K562 (cell line): ENCODE measurements at regions not wholly inside any gene's neighbourhood (a gene's known extent, or its start where the extent isn't known, plus 50 kb on each side); places are given as distances from the start of the nearest gene placed in this dataset.

Experiments used
- BRD4 ChIP-seq: fragments of 200-600 bp; sonication (generic); IDR thresholded peaks from 2 replicates; pipeline ENCODE4 v1.6.1; 2017; ENCODE audit warnings: inconsistent platforms
- CUX1 ChIP-seq: fragments of 200-800 bp; sonication (Bioruptor generic); IDR thresholded peaks from 2 replicates; pipeline ENCODE4 v1.6.1; 2016; ENCODE audit warnings: missing genetic modification characterization, missing compliant biosample characterization
- ETS2 ChIP-seq: IDR thresholded peaks from 2 replicates; pipeline ENCODE4 v1.6.1; 2016; ENCODE audit warnings: borderline replicate concordance, missing genetic modification characterization, mild to moderate bottlenecking, moderate library complexity, missing compliant biosample characterization; ENCODE audit not compliant: poor library complexity, severe bottlenecking
- HDAC2 ChIP-seq: fragments of 450-650 bp; IDR thresholded peaks from 2 replicates; pipeline ENCODE4 v1.6.1; 2016; ENCODE audit warnings: mild to moderate bottlenecking
- KDM1A ChIP-seq, 2 experiments: fragments of 450-650 bp; IDR thresholded peaks; 2 replicates each; pipeline ENCODE4 v1.6.1; 2016; ENCODE audit warnings: mild to moderate bottlenecking in 2 of 2
- LEF1 ChIP-seq: fragments of 450-650 bp; IDR thresholded peaks from 2 replicates; pipeline ENCODE4 v1.6.1; 2016; ENCODE audit warnings: mild to moderate bottlenecking
- MTA2 ChIP-seq: fragments of 450-650 bp; IDR thresholded peaks from 2 replicates; pipeline ENCODE4 v1.6.1; 2016; ENCODE audit warnings: low read depth
- MYNN ChIP-seq, 2 experiments: sonication (generic); formaldehyde crosslinking in 1 of 2; IDR thresholded peaks; 2 replicates each; pipeline versions ENCODE4 v1.5.0 to v1.6.1; 2016 to 2020; ENCODE audit warnings: antibody characterized with exemption in 1 of 2, missing genetic modification reagents in 1 of 2
- PKNOX1 ChIP-seq: fragments of 450-650 bp; IDR thresholded peaks from 2 replicates; pipeline ENCODE4 v1.6.1; 2016
- POU5F1 ChIP-seq: fragments of 150-350 bp; IDR thresholded peaks from 2 replicates; pipeline ENCODE4 v1.6.1; 2014; ENCODE audit warnings: borderline replicate concordance, low read length, low read depth, mild to moderate bottlenecking; ENCODE audit not compliant: partially characterized antibody
- SOX6 ChIP-seq: fragments of 450-650 bp; IDR thresholded peaks from 2 replicates; pipeline ENCODE4 v1.6.1; 2014; ENCODE audit warnings: mild to moderate bottlenecking
- STAT5A ChIP-seq: IDR thresholded peaks from 2 replicates; pipeline ENCODE4 v1.6.1; 2012; ENCODE audit warnings: low read length, inconsistent platforms, borderline replicate concordance
- TRIM24 ChIP-seq, 2 experiments: fragments of 450-650 bp; IDR thresholded peaks; 2 replicates each; pipeline ENCODE4 v1.6.1; 2016
- TRIM28 ChIP-seq: fragments of 450-650 bp; IDR thresholded peaks from 2 replicates; pipeline ENCODE4 v1.6.1; 2017
- USF2 ChIP-seq: sonication (generic); formaldehyde crosslinking; IDR thresholded peaks from 2 replicates; pipeline ENCODE4 v1.5.0; 2020; ENCODE audit warnings: missing genetic modification reagents
- ZNF121 ChIP-seq: sonication (generic); formaldehyde crosslinking; conservative IDR thresholded peaks from 2 replicates; pipeline ENCODE4 v1.8.0; 2022; ENCODE audit warnings: missing genetic modification reagents
- ZNF668 ChIP-seq: fragments of 250-450 bp; sonication (Bioruptor Pico); IDR thresholded peaks from 2 replicates; pipeline ENCODE4 v1.8.0; 2022; ENCODE audit warnings: mild to moderate bottlenecking, inconsistent platforms
- ZNF766 ChIP-seq: fragments of 200-800 bp; sonication (Bioruptor generic); conservative IDR thresholded peaks from 2 replicates; pipeline ENCODE4 v1.6.1; 2016; ENCODE audit warnings: missing genetic modification characterization, missing compliant biosample characterization
- TF ChIP-seq, protein P1 (sequence below), 2 experiments: IDR thresholded peaks in 1 of 2; conservative IDR thresholded peaks in 1 of 2; 2 replicates each; pipeline ENCODE4 v1.6.1; 2016; ENCODE audit warnings: low read depth in 2 of 2, mild to moderate bottlenecking in 1 of 2, missing compliant biosample characterization in 1 of 2, missing genetic modification characterization in 1 of 2, moderate library complexity in 1 of 2

DNA sequence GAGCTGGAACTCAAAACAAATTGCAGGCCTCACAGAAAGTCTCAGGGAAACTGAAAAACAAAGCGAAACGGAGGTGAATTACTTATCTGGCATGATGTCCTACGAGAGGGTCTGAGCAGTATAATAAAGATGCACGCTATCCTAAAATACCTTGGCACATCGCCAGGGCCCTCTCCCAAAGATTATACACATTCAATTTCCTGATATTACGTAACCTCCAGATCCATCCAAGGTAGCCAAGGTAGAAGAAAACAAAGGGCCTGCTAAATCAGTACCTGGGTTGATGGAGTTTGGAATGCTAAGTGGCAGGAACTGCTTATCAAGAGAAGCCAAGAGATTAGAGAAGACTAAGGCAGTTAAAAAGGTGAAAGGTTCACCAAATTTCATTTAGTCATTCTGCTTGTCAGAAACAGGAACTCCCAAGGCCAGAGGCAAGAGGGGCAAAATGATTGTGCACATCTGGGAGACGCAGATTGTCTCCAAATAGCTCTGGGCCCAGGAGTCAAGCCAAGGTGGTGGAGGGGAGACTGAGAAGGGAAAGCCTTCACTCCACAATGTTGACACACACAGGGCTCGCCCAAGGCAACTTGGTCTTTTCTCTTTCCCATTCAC, 236.8 kb upstream of the ATP5MC3 start (continued):
- TF ChIP-seq, protein P1, sequence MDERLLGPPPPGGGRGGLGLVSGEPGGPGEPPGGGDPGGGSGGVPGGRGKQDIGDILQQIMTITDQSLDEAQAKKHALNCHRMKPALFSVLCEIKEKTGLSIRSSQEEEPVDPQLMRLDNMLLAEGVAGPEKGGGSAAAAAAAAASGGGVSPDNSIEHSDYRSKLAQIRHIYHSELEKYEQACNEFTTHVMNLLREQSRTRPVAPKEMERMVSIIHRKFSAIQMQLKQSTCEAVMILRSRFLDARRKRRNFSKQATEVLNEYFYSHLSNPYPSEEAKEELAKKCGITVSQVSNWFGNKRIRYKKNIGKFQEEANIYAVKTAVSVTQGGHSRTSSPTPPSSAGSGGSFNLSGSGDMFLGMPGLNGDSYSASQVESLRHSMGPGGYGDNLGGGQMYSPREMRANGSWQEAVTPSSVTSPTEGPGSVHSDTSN (CRISPR knock-in tag; IDR thresholded peaks at IDR 0.05; ENCODE audit: low read depth), result no peak
- TF ChIP-seq, protein P1 (tag; conservative IDR thresholded peaks at IDR 0.05; ENCODE audit: low read depth), result peak; percentile 75
- TF ChIP-seq CUX1 (CRISPR knock-in tag) (no peak), TRIM24 (IDR thresholded peaks at IDR 0.05) (peak; percentile 51 to 61; a peak in 2 of 4 replicates), KDM1A (IDR thresholded peaks at IDR 0.05) (peak; percentile 95 to 96), MYNN (IDR thresholded peaks at IDR 0.05) (no peak), MYNN (CRISPR knock-in tag; IDR thresholded peaks at IDR 0.05) (no peak), HDAC2 (peak; percentile 90), ZNF766 (peak; percentile 49; the same call in 1 of the 2 replicates), USF2 (CRISPR knock-in tag) (no peak), LEF1 (0 out of 2 replicates have a peak, but pooled peaks have one; percentile 45), POU5F1 (no peak), MTA2 (peak; percentile 67), ZNF121 (no peak), ETS2 (tag) (no peak), PKNOX1 (0 out of 2 replicates have a peak, but pooled peaks have one; percentile 22), ZNF668 (CRISPR knock-in tag) (no peak), BRD4 (no peak), SOX6 (peak; percentile 81), TRIM28 (no peak), STAT5A (peak; percentile 77)
